MCF 10A (cell line): ENCODE measurements at regions not wholly inside any gene's neighbourhood (a gene's known extent, or its start where the extent isn't known, plus 50 kb on each side); places are given as distances from the start of the nearest gene placed in this dataset.

Experiments used
- BruUV-seq: library from RNA; stranded (reverse); fragments of 400-500 nt; replicated peaks from 2 replicates; lab custom pipeline; 2021; lab: Mats Ljungman, UMichigan
- CTCF ChIA-PET: fragments of 300-600 bp; sonication (Branson Sonifier 250); formaldehyde crosslinking; extraction: SDS; loops from one replicate; lab custom pipeline; 2021; ENCODE audit warnings: antibody characterized with exemption, inconsistent platforms; lab: Yijun Ruan, JAX
- POLR2A ChIA-PET: fragments of 300-600, 350-650 bp; sonication (Branson Sonifier 250); formaldehyde crosslinking; extraction: SDS; loops from one replicate; lab custom pipeline; 2020; ENCODE audit warnings: antibody characterized with exemption, inconsistent platforms; lab: Yijun Ruan, JAX
- DNase-seq: peaks from one replicate; pipeline ENCODE4 v3.0.0-alpha.2; 2018; ENCODE audit not compliant: unreplicated experiment
- H3K27ac Mint-ChIP-seq: one replicate; pipeline ENCODE4 v1.8.0; 2022; ENCODE audit warnings: mild to moderate bottlenecking, low read depth, mixed read lengths; ENCODE audit not compliant: unreplicated experiment
- H3K27me3 Mint-ChIP-seq: one replicate; pipeline ENCODE4 v1.8.0; 2022; ENCODE audit warnings: mixed read lengths; ENCODE audit not compliant: insufficient read depth, unreplicated experiment
- H3K36me3 Mint-ChIP-seq: one replicate; pipeline ENCODE4 v1.8.0; 2022; ENCODE audit warnings: mild to moderate bottlenecking, moderate library complexity, mixed read lengths; ENCODE audit not compliant: insufficient read depth, unreplicated experiment
- H3K4me1 Mint-ChIP-seq: one replicate; pipeline ENCODE4 v1.8.0; 2022; ENCODE audit warnings: mixed read lengths; ENCODE audit not compliant: insufficient read depth, unreplicated experiment
- H3K4me3 Mint-ChIP-seq: one replicate; pipeline ENCODE4 v1.8.0; 2022; ENCODE audit warnings: mild to moderate bottlenecking, moderate library complexity, mixed read lengths; ENCODE audit not compliant: unreplicated experiment
- H3K9me3 Mint-ChIP-seq: one replicate; pipeline ENCODE4 v1.8.0; 2022; ENCODE audit warnings: mixed read lengths; ENCODE audit not compliant: unreplicated experiment
- intact Hi-C: fragments of 100-400 bp; cut with micrococcal nuclease; formaldehyde crosslinking; loops from 2 replicates; pipeline ENCODE4 v1.14.1; 2022
- TF ChIP-seq, protein P1 (sequence below): fragments of 200-600 bp; IDR thresholded peaks from one replicate; pipeline ENCODE4 v1.8.0; 2022; ENCODE audit warnings: antibody characterized with exemption, mild to moderate bottlenecking; ENCODE audit not compliant: unreplicated experiment

DNA sequence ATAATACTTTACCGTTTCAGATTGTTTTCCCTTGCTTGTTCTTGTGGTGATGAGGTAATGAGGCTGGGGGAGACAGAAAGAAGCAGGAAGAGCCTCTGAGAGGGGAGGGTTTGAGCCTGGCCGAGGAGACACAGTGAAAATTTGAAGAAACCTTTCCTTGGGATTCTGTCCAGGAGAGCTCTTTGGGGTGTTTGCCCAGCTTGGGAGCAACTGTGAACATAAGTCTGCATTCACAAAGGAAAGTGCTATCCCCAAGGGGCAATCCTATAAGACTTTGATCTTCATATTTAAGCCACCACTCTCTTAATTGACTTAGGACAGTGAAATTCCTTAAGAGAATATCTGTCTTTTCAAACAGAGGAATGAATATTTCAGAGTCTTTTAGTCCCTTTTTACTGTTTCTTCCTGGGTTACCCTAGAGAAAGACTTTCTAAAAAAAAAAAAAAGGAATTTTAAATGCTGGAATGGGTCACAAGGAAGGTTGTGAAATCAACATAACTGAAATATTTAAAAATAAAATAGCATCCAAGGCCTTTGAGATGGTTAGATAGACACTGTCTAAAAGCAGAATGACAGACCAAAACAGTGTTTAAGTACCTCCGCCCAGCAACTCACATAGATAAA is 52.5 kb upstream of the STAM2 start:
- Mint-ChIP-seq H3K36me3 (no peaks in the 10 kb centered on the region), H3K27me3 (no peaks in the 10 kb centered on the region), H3K9me3 (no peaks in the 10 kb centered on the region), H3K4me1 (peaks cover 18% of the 10 kb centered on the region), H3K27ac (peak overlapping the region; percentile 32), H3K4me3 (no peak overlapping the region)
- intact Hi-C loops = no loop called here
- DNase-seq = no peak
- no TSS peak for BruUV-seq
- POLR2A ChIA-PET = interaction anchor here (0.7 to 1.0 kb wide), 2 partner anchors 20 to 52 kb away, joined by 3 to 4 read pairs; partner anchors contain the start of gene STAM2
- CTCF ChIA-PET = no interaction called here
- TF ChIP-seq, protein P1, sequence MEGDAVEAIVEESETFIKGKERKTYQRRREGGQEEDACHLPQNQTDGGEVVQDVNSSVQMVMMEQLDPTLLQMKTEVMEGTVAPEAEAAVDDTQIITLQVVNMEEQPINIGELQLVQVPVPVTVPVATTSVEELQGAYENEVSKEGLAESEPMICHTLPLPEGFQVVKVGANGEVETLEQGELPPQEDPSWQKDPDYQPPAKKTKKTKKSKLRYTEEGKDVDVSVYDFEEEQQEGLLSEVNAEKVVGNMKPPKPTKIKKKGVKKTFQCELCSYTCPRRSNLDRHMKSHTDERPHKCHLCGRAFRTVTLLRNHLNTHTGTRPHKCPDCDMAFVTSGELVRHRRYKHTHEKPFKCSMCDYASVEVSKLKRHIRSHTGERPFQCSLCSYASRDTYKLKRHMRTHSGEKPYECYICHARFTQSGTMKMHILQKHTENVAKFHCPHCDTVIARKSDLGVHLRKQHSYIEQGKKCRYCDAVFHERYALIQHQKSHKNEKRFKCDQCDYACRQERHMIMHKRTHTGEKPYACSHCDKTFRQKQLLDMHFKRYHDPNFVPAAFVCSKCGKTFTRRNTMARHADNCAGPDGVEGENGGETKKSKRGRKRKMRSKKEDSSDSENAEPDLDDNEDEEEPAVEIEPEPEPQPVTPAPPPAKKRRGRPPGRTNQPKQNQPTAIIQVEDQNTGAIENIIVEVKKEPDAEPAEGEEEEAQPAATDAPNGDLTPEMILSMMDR = no peak

DNA sequence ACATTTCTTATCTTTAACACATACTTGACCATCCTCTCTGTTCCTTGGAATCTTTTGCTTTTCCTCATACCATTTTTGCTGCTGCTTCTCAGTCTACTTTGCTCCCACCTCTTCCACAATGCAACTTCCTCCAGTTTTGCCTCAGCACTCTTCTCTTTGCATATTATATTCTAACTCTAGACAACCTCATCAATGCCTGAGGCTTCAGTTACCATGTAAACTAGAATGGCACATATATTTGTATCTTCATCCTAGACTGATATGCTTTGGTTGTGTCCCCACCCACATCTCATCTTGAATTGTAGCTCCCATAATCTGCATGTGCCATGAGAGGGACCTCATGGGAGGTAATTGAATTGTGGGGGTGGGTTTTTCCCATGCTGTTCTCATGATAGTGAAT is 55.9 kb upstream of the STAM2 start:
- no TSS peak for BruUV-seq
- H3K27ac Mint-ChIP-seq = no peak overlapping the region
- ChIA-PET POLR2A (no interaction called here), CTCF (no interaction called here)
- H3K27me3 Mint-ChIP-seq = no peaks in the 10 kb centered on the region
- intact Hi-C loops = no loop called here
- H3K4me1 Mint-ChIP-seq = peaks cover 12% of the 10 kb centered on the region
- H3K9me3 Mint-ChIP-seq = no peaks in the 10 kb centered on the region
- TF ChIP-seq, protein P1 = no peak
- DNase-seq = no peak
- H3K4me3 Mint-ChIP-seq = no peak overlapping the region
- no peaks in the 10 kb centered on the region for H3K36me3 Mint-ChIP-seq

DNA sequence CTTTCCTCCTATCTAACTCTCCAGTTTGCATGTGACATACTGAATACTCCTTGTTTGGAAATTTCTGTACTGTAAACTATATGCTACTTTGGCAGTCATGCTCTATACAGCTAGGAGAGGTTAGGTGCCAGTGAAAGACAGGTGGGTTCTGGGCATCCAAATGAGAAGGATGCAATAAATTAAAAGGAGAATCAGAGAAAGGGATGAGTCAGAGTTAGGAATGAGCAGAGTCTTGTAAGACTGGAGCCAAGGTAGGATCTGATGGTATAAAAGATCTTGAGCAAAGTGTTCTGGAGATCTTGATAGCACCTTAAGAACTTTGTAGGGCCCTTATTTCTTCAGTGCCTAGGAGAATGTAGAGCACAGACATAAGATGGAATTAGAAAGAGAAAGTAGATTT is 58.7 kb upstream of the STAM2 start:
- no TSS peak for BruUV-seq
- Mint-ChIP-seq H3K36me3 (no peaks in the 10 kb centered on the region), H3K4me3 (no peak overlapping the region), H3K9me3 (no peaks in the 10 kb centered on the region), H3K27ac (no peak overlapping the region), H3K4me1 (peaks cover 6% of the 10 kb centered on the region), H3K27me3 (no peaks in the 10 kb centered on the region)
- ChIA-PET CTCF (interaction anchor here (0.7 kb wide), 1 partner anchor 70 kb away, joined by 3 read pairs; no protein-coding TSS in a partner anchor), POLR2A (no interaction called here)
- TF ChIP-seq, protein P1 = no peak
- DNase-seq = peak; percentile 3
- intact Hi-C loops = no loop called here

DNA sequence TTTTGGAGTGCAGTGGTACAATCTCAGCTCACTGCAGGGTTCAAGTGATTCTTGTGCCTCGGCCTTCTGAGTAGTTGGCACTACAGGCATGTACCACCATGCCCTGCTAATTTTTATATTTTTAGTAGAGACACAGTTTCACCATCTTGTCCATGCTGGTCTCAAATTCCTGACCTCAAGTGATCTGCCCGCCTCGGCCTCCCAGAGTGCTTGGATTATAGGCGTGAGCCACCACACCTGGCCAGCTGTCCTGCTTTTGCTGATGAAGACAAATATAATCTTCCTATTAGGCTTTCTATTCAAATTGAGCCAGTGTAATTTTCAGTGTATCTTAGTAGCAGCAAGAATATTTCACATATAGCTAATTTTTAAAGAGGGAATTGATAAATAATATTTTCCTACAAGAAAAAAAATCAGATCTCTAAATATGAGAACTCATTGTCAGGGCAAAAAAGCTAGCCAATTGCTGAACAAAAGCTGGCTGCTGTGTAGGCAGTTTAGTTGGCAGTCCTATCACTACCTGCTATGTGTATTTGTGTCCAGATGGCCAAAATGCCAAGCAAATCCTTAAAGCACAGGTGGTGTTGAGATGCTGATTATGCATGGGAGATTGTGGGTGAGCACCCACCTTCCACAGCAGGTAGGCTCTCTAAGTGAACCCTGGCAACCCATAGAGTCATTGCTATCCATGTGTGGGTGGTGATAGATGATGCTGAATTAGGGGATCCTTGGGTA is 60.8 kb upstream of the STAM2 start:
- ChIA-PET POLR2A (no interaction called here), CTCF (interaction anchor here (0.7 kb wide), 1 partner anchor 259 kb away, joined by 3 read pairs; no protein-coding TSS in a partner anchor)
- no peak overlapping the region for H3K27ac Mint-ChIP-seq
- no peaks in the 10 kb centered on the region for H3K9me3 Mint-ChIP-seq
- H3K4me3 Mint-ChIP-seq = no peak overlapping the region
- H3K27me3 Mint-ChIP-seq = no peaks in the 10 kb centered on the region
- no TSS peak for BruUV-seq
- peaks cover 15% of the 10 kb centered on the region for H3K4me1 Mint-ChIP-seq
- DNase-seq = no peak
- intact Hi-C loops = no loop called here
- TF ChIP-seq, protein P1 = no peak
- no peaks in the 10 kb centered on the region for H3K36me3 Mint-ChIP-seq
